ENCODE measurements at regions not wholly inside any gene's neighbourhood (a gene's known extent, or its start where the extent isn't known, plus 50 kb on each side); places are given as distances from the start of the nearest gene placed in this dataset.
A peak's percentile ranks its signal among the peaks of the same experiment; 100 is the strongest.

- no peak for DNase-seq (ENCODE audit: low spot score)
- in situ Hi-C loops (cut with HindIII; ENCODE audit: low sequenced_read_pairs), result no loop called here
Observed at GRCh38 chr22:26732284-26732683, 74.9 kb downstream of the MIAT start.

- DNase-seq (ENCODE audit: low spot score), result no peak
- in situ Hi-C loops (cut with HindIII; ENCODE audit: low sequenced_read_pairs), result no loop called here
Observed at GRCh38 chr22:26734339-26735018, 77.1 kb downstream of the MIAT start.

- in situ Hi-C loops (cut with HindIII; ENCODE audit: low sequenced_read_pairs), result no loop called here
- DNase-seq (ENCODE audit: low spot score), result no peak
Observed at GRCh38 chr22:26735019-26735409, 77.6 kb downstream of the MIAT start.

- no peak for DNase-seq (ENCODE audit: low spot score)
- in situ Hi-C loops (cut with HindIII; ENCODE audit: low sequenced_read_pairs), result no loop called here
Observed at GRCh38 chr22:26737262-26737661, 79.9 kb downstream of the MIAT start.

GRCh38 chr22:26740253-26740652 lies 82.9 kb downstream of the MIAT start:
- DNase-seq (ENCODE audit: low spot score), result no peak
- in situ Hi-C loops (cut with HindIII; ENCODE audit: low sequenced_read_pairs), result no loop called here

DNA sequence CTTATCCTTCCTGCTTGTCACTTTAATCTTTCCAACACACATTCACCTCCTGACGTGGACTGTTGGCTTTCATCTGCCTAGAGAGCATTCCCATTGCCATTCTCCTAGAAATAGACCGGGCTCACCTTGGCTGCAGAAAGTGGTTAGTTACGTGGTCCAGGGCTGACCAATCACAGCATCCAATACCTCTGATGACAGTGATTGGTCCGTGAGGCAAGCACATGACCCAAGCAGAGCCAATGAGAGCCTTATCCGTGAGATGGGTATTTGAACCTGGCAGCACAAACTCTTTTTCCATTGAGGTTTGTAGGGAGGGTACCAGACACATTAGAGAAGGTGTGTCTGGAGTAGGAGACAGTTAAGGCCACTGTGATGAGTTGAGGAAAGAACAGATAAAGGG lies 85.8 kb downstream of the MIAT start:
- in situ Hi-C loops (cut with HindIII; ENCODE audit: low sequenced_read_pairs), result no loop called here
- no peak for DNase-seq (ENCODE audit: low spot score)

GRCh38 chr22:26744892-26745808 lies 87.8 kb downstream of the MIAT start:
- in situ Hi-C loops (cut with HindIII; ENCODE audit: low sequenced_read_pairs), result no loop called here
- no peak for DNase-seq (ENCODE audit: low spot score)

DNA sequence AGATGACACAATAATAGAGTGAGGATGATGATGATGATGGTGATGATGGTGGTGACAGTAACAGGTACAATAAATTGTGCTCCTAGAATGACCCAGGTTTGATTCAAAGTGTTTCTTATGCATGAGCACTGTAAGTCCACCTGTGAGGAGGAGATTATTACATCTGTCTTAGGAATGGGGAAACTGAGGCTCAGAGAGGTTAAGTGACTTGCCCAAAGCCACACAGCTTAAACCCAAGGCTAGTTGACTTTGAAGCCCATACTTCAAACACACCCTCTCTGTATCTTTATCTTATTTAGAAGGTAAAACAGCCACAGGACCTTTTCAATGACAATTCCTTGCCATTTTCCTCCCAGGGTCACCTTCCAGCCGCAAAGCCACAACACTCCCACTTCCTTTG lies 88.9 kb downstream of the MIAT start:
- in situ Hi-C loops (cut with HindIII; ENCODE audit: low sequenced_read_pairs), result no loop called here
- no peak for DNase-seq (ENCODE audit: low spot score)

GRCh38 chr22:26748845-26749244 lies 91.5 kb downstream of the MIAT start:
- in situ Hi-C loops (cut with HindIII; ENCODE audit: low sequenced_read_pairs), result no loop called here
- peak; percentile 33 for DNase-seq (ENCODE audit: low spot score)

DNA sequence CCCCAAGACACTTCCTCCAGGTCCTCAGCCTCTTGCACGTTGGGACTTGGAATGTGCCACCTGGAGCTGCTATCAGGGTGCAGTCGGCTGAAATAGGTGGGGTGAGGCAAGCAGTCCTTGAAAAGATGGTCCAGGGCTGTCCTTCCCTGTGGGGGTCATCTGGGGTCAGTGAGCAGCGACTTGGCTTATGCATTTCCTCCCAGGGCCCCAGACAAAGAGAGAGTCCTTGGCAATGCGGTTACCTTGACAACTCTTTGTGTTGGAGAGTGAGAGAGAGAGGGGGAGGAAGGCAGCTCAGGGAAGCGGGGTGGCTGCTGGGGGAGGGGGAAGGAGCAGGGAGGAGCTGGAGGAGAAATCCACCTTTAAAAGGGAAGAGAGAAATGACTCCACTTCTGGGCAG lies 93.8 kb downstream of the MIAT start:
- DNase-seq (ENCODE audit: low spot score), result peak; percentile 22
- in situ Hi-C loops (cut with HindIII; ENCODE audit: low sequenced_read_pairs), result no loop called here

DNA sequence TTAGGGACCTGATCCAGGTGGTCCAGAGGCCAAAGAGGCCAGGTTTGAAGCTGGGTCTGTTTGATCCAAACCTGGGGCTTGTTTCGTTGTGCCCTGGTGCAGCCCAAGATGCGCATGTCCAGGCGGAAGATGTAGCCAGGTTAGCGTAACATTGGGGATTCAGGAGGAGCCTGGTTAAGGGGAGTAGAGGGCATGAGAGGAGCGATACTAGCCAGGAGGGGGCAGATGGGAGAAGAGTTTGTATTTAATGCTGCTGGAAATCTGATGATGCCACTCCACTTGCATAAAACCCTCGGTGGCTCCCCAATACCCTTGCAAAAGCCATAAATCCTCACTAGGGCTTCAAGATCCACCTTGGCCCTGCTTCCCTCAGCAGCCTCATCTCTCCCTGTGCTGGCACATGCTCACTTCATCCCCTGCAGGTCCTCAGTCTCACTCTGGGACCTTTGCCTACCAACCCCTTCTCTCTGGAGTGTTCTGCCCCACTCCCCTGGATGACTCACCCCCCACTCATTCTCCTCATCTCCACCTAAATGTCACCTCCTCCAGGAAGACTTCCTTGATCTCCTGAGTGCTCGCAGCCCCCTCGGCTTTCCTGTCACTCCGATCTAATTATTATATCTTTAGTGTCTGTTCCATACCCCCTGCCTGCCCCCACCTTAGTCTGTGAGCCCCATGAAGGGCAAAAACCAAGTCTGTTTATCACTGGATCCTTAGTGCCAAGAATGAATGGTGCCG lies 95.9 kb downstream of the MIAT start:
- in situ Hi-C loops (cut with HindIII; ENCODE audit: low sequenced_read_pairs), result no loop called here
- DNase-seq (ENCODE audit: low spot score), result no peak

DNA sequence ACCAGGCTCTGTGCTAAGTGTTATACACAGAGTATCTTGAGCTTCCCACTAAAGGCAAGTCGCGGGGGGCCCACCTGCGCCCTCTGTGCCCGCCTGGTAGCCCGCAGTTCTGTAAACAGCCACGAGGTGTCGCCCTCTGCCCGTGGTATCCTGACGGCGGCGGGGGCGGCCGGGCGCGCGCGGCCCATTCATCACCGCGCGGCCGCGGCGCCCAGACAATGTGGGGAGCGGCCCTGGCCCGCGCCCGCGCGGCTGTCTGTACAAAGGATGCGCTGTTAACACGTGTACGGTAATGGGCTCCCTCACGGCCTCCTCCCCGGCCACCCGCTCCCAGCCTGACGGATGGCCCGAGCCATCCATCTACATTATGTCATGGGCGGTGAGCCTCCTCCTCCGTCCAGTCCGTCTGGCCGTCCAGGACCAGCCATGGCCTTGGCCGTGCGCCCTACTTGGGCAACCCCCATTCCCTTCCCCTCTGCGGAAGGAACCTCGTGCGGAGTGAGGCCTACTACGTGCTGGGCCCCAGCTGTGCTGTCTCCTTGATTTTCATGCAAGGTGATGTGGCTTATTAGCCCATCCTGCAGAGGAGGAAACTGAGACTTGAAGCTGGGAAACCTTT lies 99.4 kb downstream of the MIAT start:
- in situ Hi-C loops (cut with HindIII; ENCODE audit: low sequenced_read_pairs), result no loop called here
- DNase-seq (ENCODE audit: low spot score), result no peak

- in situ Hi-C loops (cut with HindIII; ENCODE audit: low sequenced_read_pairs), result no loop called here
Observed at GRCh38 chr22:26757496-26757895, 100.1 kb downstream of the MIAT start.

DNA sequence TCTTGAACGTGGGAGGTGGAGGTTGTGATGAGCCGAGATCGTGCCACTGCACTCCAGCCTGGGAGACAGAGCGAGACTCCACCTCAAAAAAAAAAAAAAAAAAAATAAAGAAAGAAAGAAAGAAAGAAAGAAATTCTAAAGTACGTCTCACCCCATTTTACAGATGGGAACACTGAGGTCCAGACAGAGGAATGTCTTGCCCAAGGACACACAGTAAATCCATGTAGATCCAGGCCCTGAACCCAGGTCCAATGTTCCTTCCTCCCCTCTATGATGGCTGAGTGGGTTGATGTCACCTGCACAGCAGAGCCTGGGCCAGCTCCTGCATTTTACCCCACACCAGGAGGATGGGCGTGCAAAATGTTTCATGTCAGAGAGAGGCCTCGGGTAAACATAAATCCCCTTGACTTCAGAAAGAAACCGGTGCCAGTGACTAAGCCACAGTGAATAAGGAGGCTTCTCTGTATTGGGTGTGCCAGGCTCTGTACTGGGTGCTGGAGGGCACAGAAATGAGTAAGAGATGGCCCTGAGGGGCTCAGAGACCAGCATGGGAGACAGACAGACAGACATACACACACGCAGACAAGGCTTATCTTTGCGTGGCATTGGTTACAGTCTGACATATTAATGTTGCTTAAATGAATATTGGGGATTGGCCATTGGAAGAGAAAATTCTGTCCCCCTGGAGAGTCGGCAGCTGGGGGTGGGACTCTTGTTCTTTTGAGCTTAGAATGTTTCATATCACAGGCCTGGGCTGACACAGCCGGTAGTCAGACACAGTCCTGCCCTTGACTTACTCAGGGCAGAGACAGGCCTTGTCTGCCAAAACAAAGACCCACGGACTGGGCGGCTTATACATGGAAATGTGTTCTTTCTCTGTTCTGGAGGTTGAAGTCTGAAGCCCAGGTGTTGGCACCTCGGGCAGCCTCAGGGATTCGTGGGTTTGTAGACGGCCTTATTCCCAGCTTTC lies 105.4 kb downstream of the MIAT start:
- no peak for DNase-seq (ENCODE audit: low spot score)
- in situ Hi-C loops (cut with HindIII; ENCODE audit: low sequenced_read_pairs), result no loop called here

More at GRCh38 chr22:26757496-26757895, 100.1 kb downstream of the MIAT start:
- DNase-seq (ENCODE audit: low spot score), result no peak

GRCh38 chr22:26763633-26764361 lies 106.4 kb downstream of the MIAT start:
- in situ Hi-C loops (cut with HindIII; ENCODE audit: low sequenced_read_pairs), result no loop called here
- DNase-seq (ENCODE audit: low spot score), result no peak

GRCh38 chr22:26766510-26767350 lies 109.3 kb downstream of the MIAT start:
- in situ Hi-C loops (cut with HindIII; ENCODE audit: low sequenced_read_pairs), result no loop called here
- no peak for DNase-seq (ENCODE audit: low spot score)

Measured in G401 (cell line).